HG03457 (cell line): ENCODE measurements at regions not wholly inside any gene's neighbourhood (a gene's known extent, or its start where the extent isn't known, plus 50 kb on each side); places are given as distances from the start of the nearest gene placed in this dataset.
A peak's percentile ranks its signal among the peaks of the same experiment; 100 is the strongest.
"Not testable (repeated sequence)": the region's sequence is repeated elsewhere in the genome, so short reads cannot be mapped to it uniquely, and the experiment has no call there.

ENCODE experiments used
- ATAC-seq: cut with Tn5 transposase; IDR thresholded peaks from one replicate; pipeline ENCODE4 v1.9.1; 2021; ENCODE audit warnings: moderate number of reproducible peaks; ENCODE audit not compliant: unreplicated experiment

DNA sequence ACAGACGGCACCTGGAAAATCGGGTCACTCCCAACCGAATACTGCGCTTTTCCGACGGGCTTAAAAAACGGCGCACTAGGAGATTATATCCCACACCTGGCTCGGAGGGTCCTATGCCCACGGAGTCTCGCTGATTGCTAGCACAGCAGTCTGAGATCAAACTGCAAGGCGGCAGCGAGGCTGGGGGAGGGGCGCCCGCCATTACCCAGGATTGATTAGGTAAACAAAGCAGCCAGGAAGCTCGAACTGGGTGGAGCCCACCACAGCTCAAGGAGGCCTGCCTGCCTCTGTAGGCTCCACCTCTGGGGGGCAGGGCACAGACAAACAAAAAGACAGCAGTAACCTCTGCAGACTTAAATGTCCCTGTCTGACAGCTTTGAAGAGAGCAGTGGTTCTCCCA is 64.5 kb downstream of the SLC30A10 start:
- ATAC-seq = not testable (repeated sequence)

DNA sequence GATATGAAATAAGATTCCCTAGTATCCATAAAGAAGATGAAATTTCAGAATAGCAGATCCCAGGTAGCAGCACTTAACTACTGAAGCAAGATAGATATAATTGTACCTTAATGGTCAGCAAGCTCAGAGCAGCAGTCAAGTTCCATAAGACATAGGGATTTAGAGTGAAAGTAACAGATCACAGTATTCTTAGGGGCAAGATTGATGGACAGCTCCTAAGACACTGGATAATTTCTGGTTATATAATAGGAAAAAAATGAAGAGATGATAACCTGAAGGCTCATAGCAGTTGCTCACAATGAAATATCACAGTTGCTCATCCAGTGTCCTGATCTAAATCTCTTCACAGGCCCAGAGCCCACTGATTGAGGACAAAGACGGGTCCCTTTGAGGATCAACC is 66.0 kb downstream of the SLC30A10 start:
- no peak for ATAC-seq

DNA sequence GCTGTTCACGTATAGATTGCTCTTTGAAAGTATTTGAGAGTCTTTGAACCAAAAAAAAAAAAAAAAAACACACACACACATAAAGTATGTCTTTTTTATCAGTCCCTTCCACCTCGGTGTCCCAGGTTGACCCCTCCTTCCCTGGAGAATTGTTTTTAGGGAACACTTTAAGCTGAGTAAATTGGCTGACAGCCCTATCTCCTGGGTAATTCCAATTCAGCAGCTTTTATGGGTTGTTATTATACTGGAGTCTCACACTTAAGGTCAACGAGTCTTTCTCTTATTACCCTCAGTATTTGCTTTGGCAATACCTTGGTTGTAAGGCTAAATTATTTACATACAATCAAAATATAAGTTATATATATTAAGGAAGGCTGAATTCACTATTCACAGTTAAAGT is 69.4 kb downstream of the SLC30A10 start:
- no peak for ATAC-seq

DNA sequence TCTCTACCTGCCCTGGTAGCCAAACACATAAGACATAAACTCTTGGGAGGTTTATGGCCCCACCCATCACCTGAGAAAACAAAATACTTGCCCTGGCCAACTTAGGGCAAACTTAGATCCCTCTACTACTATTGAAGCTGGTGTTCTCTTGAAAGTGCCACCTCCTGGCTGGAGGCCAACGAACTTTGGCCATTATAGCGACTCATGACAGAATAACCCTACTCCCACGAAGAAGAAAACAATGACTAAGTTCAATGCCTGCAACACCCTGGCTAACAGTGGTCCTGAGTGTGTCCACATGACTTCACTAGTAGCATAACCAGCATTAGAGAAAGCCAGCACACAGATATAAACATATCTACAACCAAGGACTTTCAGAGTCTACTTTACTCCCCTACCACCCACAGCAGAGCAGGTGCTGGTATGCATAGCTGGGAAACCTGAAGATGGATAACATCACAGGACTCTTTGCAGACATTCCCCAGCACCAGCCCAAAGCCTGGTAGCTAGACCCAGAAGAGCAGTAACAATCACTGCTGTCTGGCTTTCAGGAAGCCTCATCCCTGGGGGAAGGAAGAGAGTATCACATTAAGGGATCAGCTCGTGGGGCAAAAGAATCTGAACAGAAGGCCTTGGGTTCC is 81.0 kb downstream of the SLC30A10 start:
- no peak for ATAC-seq

DNA sequence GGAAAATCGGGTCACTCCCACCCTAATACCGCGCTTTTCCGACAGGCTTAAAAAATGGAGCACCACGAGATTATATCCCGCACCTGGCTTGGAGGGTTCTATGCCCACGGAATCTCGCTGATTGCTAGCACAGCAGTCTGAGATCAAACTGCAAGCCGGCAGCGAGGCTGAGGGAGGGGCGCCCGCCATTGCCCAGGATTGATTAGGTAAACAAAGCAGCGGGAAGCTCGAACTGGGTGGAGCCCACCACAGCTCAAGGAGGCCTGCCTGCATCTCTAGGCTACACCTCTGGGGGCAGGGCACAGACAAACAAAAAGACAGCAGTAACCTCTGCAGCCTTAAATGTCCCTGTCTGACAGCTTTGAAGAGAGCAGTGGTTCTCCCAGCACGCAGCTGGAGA is 88.8 kb downstream of the SLC30A10 start:
- ATAC-seq = not testable (repeated sequence)

DNA sequence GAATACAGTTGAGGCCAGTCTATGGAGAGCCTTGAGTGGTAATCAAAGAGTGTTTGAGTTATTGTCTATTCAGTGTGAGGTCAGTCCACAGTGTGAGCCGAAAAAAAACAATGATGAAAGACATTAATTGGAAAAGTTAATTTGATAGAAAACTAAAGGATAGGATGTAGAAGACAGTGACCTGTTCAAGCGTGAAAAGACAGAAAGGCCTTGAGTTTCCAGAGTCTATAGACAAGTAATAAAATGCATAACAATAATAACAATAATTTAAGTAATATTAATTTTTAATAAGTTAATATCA is 90.4 kb downstream of the SLC30A10 start:
- ATAC-seq = no peak

DNA sequence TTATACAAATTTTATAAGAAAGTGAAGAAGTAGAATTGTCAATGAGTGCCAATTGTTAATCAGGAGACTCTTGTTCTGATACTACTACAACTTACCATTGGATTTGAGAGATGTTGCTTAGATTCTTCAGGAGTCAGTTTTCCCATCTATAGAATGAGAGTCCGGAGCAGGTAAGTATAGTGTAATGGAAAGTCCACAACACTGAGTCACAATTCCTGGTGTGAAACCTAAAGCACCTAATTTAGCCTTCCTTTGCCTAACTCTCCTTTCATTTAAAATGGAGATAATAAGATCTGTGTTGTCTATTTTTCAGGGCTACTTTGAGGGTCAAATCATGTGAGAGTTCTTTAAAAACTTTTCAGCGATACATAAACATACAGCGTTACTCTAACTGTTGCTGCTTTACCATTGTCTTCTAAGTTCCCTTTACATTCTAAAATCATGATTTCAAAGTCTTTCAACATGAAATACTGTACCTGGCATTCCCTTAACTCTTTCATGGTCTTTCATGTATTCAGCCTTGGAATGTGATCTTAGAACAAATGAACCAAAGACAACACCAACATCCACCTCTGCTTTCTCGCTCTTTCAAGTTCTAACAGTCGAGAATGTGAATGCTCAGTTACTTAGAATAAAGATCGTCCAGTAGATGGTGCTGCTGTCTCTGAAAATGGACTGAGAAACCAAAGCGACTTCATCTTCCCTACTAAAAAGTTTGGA is 90.9 kb downstream of the SLC30A10 start:
- ATAC-seq = no peak

DNA sequence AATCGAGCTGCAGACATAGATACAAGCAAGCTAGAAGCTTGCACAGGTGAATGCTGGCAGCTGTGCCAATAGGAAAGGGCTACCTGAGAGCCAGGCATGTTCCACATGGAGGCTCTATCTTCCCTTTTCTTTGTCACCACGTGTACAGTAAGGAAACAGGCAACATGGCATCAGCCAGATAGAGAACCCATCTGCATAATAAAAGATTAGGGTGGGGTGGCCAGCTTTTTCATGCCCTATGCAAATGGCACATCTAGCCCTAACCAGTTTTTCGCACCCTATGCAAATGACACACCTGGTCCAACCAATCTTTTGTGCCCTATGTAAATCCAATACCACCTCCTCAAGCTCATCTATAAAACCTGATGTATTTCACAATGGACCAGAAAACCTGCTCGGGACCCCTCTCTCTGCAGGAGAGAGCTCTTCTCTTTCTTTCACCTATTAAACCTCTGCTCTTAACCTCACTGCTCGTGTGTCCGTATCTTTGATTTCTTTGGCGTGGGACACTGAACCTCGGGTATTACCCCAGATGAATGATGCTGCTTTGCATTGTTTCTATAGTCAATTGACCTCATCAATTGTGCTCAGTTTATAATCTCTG is 93.9 kb downstream of the SLC30A10 start:
- no peak for ATAC-seq

DNA sequence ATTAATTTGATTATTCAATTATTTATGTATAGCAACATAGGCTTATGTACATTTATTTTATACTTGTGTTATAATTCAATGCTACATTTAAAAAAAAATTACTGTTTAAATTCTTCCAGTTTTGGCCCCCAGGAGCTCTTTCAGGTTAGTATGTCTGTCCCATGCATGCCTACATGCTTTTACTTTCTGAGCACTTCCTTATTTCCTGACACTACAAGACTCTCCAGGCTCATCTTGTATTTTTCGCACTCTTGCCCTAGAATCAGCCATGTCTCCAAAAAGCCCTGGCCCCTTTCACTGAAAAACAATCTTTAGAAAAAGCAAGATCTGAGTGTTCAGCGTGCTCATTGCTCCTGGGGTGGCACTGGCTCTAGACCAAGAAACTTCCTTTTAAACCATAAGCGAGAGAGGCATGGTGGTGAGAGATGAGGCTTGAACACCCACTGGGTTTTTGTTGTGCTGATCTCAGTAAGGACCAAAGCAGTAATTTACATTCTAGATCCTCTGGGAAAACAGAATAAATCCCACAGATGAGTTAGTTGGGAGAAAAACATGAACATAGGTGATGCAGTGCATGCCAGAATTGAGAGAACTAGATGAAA is 95.0 kb downstream of the SLC30A10 start:
- ATAC-seq = no peak

DNA sequence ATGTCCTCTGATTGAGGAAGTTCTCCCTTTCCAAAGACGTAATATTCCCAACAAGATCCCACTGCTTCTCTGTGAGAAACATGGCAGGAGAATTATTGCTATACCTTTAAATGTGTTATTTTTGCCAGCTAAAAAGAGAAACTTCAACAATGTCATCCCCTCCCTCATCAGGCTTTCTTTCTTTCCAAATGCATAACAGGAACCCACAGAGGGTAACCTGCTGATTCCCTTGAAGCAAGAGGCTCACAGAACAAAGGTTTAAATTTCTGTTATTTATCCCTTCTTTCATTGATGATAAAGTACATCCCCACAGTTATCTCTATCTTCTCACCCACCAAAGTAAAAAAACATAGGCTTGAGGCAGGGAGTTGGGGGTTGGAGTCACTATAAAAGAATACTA is 102.1 kb downstream of the SLC30A10 start:
- no peak for ATAC-seq

DNA sequence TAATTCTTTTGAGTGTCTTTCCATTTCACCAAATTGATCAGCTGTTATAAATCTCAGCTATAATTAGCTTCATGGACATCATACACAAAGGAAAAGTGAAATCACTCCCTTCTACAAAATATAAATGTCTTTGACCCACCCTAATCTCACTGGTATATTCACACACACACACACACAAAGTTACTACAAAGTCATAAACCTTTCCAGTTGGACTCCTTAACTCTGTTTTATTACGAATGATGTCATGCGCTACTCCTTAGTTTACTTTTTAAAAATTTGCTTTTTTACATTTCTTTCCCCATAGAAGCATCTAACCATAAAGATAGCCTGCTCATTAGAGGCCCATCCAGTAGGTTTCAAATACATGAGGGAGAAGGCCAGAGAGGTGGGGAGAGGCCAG is 103.0 kb downstream of the SLC30A10 start:
- ATAC-seq = no peak

DNA sequence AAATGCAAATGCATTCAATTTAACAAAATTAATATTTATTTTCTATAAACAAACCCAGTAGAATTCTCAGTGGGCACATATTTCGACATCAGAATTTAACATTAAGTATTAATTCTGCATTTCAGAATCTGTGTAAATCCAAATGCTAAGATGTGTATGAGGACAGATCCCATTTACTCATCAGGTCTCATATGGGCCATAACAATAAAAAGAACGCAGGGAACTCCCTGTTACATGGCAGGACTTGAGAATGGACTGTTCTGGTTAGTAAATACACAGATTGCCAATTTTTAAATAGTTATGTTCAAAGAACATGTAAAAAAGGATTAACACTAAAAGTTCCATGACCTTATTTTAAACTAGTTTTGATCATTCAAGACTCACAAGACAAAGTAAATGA is 104.0 kb downstream of the SLC30A10 start:
- no peak for ATAC-seq

DNA sequence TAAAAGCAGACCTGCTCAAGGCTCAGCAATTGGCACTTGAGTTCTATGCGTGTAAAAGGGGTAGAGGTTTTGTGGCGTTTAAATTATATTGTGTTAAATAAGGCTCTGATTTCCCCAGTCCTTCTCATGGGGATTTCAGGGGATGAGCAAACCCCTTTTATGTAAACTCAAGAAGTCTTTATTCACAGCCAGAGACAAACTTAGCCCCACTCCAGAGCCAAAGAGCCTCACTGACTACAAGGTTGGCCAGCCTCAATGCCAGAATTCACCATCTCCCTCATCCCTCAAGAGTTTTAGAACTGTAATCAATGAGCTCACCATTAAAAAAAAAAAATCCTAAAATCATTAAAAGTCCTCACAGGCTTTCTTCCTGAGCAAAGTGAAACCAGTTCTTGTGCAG is 107.8 kb downstream of the SLC30A10 start:
- no peak for ATAC-seq

DNA sequence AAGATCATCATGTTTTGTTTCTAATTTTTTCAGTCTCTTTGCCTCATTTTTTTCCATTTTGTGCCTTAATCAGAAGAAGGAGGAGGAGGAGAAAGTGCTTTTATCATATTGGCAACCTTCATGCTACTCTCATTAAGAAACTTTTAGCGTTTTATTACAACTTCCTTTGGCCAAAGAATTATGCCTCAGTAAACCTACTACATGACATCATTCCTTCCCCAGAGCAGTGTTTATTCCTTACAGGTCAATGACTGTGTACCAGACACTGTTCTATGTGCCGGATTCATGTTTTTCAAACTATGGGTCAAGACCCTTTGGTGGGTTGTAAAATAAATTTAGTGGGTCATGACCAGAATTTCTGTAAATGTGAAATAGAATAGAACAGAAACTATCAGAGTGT is 110.4 kb downstream of the SLC30A10 start:
- ATAC-seq = no peak

DNA sequence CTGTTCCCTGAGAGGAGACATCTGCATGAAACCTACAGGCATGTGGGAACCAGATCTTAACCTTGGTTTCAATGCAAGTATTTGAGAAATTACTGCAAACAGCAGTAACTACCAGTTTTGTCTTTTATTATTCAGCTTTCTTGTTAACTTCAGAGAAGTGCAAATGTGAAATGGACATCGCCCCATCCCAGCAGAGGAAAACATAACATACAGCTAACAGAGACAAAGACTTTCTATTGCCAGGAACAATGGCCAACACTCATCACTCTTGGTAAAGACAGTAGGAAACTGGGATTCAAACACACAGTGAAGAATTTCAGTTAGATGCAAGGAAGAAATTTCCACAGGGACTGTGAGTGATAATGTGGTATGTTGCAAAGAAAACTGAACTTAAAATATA is 115.1 kb downstream of the SLC30A10 start:
- no peak for ATAC-seq

DNA sequence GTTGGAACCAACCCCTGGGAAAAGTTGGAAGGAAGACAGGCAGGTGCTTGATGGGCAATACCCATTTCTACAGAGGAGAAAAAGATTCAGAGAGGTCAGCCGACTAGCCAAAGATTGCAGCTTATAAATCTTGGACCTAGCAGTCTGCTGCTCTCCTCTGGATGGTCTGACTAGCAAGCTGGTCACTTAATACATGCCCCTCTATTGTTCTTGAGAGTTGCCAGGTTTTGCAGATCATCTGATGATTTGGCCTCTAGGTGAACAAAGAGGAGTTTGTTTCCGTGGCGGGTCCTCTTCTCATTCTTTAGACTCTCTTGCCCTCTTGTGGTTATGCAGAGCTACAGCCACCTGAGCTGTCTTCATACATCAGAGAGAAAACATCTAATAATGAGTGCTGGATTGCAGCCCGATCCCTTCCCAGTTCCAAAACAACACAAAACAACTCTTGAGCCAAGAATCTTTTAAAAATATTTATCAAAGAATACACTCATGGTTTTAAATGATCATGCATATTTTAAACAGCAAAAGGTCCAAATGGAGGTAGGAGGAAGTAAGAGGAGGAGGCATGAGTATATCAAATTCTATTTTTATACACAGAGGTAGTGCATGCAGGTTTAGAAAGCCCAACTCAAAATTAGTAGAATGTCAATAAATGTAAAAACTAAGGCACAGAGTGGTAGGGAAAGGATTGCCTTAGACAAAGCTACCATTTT is 115.7 kb downstream of the SLC30A10 start:
- peak; percentile 86 for ATAC-seq

DNA sequence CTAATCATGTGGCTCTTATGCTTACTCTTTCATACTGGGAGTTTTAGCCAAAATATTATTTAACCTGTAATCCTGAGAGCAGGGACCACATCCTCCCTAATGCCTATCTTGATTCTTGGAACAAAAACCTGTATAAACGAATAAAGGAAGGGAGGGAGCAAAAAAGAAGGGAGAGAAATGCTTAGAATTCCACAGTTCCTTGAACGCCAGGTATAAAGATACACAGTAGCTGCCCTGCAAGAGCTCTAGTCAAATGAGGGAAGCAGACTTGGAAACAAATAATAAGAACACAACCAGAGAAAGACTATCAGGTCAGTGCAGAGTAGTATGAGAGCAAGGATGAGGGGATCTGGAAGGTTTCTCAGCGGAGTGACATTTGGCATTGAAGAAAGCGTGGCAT is 116.3 kb downstream of the SLC30A10 start:
- ATAC-seq = no peak

DNA sequence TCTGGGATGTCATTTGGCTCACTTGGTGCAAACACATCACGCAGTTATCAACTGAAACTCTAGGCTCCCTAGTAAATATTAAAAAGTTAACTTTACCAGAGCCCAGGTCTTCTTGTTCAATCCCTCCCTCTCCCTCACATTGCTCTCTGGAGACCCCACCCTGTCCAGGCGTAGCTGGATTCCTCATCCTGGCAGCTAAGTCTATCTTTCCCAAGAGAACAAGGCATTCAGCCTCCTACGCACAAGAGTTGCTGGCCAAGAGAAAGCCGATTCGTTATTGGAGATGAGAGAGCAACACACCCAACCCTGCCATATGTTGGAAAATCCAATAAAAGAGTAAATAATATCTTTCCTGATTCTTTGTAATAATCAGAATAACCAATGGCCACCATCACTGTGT is 117.9 kb downstream of the SLC30A10 start:
- ATAC-seq = no peak

DNA sequence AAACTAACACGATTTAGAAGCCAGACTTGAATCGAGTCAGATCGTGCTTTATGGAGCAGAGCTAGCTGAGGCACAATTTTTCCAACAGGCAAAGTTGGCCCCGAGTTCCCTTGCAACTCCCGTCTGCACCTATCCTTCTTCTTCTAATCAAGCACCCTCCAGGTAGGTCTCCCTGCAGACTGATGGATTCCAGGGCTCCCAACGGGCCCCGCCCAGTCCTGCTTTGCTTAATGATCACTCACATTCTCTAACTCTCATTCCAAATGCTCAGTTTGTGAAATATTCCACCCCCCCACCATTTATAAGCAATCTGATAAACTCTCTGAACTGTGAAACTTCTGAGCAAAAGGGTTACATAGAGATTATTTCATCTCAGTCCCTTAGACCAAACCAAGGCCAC is 119.6 kb downstream of the SLC30A10 start:
- no peak for ATAC-seq

DNA sequence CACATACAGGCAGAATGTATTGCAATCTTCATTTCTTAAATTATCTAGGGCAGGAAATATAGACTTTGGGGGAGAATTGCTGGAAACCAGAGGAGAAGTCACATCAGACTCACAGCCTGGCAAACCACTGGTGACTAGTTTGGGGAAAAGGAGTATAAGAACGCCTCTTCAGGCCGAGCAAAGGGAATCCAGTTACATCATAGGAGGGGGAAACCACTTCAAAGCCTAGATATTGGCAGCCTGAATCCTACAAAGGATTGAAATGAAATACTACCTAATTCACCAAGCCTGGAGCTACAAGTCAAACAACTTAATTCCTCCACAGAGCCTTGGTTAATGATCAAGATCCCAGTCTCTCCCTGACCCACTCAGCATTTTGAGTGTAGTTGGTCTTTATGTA is 121.7 kb downstream of the SLC30A10 start:
- ATAC-seq = no peak

DNA sequence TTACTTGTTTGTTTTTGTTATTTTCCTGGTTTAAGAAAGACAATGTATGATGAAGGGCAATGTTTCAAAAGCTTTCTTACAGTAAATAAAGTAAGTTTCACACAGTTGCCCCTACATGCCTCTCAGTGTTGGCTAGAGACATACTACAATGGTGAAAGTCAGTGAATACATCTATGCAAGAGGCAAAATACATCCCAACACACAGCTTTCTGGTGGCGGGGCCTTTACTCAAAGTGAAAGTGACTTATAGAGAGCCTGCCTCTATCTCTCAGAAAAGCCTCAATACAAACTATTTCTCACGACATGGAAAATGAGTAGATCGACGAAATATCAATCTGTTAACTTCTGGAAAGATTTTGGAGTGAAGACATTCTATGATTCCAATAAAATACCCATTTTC is 122.3 kb downstream of the SLC30A10 start:
- no peak for ATAC-seq

DNA sequence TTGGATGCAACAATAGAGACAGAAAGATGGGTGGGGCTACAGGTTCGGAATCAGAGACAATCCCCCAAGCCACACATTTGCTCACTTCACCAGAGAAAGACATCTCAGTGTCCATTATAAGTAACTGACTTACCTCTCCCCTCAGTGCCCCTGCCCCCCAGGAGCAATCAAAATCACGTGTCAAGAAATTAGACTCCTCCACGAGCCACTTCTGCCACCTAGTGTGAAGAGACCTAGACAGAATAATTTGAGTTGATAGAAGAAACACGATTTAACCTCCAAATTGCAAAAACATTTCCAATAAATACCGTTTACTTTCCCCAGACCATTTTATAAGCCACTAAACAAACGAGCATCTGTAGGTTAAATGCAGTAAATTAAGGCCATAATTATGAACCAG is 123.2 kb downstream of the SLC30A10 start:
- ATAC-seq = no peak
